ENCODE measurements at regions not wholly inside any gene's neighbourhood (a gene's known extent, or its start where the extent isn't known, plus 50 kb on each side); places are given as distances from the start of the nearest gene placed in this dataset.
A peak's percentile ranks its signal among the peaks of the same experiment; 100 is the strongest.
"Not testable (repeated sequence)": the region's sequence is repeated elsewhere in the genome, so short reads cannot be mapped to it uniquely, and the experiment has no call there.

GRCh38 chr12:83870921-83871599 is 1041.5 kb downstream of the SLC6A15 start:
- DNase-seq = not testable (repeated sequence)

- no peak for DNase-seq
These were observed 1046.1 kb downstream of the SLC6A15 start for GRCh38 chr12:83866477-83866876.

- no peak for DNase-seq
These were observed 1047.2 kb downstream of the SLC6A15 start for GRCh38 chr12:83865431-83865830.

- no peak for DNase-seq
These were observed 1048.5 kb downstream of the SLC6A15 start for GRCh38 chr12:83864054-83864453.

GRCh38 chr12:83859021-83859420 is 1053.6 kb downstream of the SLC6A15 start:
- DNase-seq = no peak

- no peak for DNase-seq
These were observed 1055.8 kb downstream of the SLC6A15 start for GRCh38 chr12:83856803-83857202.

- DNase-seq = no peak
These were observed 1062.1 kb downstream of the SLC6A15 start for GRCh38 chr12:83850531-83850930.

GRCh38 chr12:83848702-83849101 is 1063.9 kb downstream of the SLC6A15 start:
- no peak for DNase-seq

GRCh38 chr12:83843541-83843940 is 1069.1 kb downstream of the SLC6A15 start:
- DNase-seq = no peak

- no peak for DNase-seq
These were observed 1071.0 kb downstream of the SLC6A15 start for GRCh38 chr12:83841620-83842019.

- DNase-seq = no peak
These were observed 1084.7 kb downstream of the SLC6A15 start for GRCh38 chr12:83827860-83828259.

- DNase-seq = no peak
These were observed 1085.4 kb downstream of the SLC6A15 start for GRCh38 chr12:83827193-83827592.

- DNase-seq = no peak
These were observed 1086.5 kb downstream of the SLC6A15 start for GRCh38 chr12:83826112-83826511.

GRCh38 chr12:83823386-83824045 is 1089.1 kb downstream of the SLC6A15 start:
- DNase-seq = peak in 1 of 2 donors; percentile 2

- DNase-seq = no peak
These were observed 1090.6 kb downstream of the SLC6A15 start for GRCh38 chr12:83821967-83822366.

GRCh38 chr12:83818881-83819280 is 1093.7 kb downstream of the SLC6A15 start:
- DNase-seq = no peak

- no peak for DNase-seq
These were observed 1094.9 kb downstream of the SLC6A15 start for GRCh38 chr12:83817730-83818129.

- DNase-seq = no peak
These were observed 1104.0 kb downstream of the SLC6A15 start for GRCh38 chr12:83808591-83808990.

GRCh38 chr12:83807871-83808270 is 1104.7 kb downstream of the SLC6A15 start:
- no peak for DNase-seq

- no peak for DNase-seq
These were observed 1106.7 kb downstream of the SLC6A15 start for GRCh38 chr12:83805873-83806272.

GRCh38 chr12:83805156-83805772 is 1107.3 kb downstream of the SLC6A15 start:
- DNase-seq = no peak

GRCh38 chr12:83801972-83802371 is 1110.6 kb downstream of the SLC6A15 start:
- no peak for DNase-seq

GRCh38 chr12:83800022-83800421 is 1112.6 kb downstream of the SLC6A15 start:
- DNase-seq = no peak

GRCh38 chr12:83796531-83796930 is 1109.8 kb downstream of the TMTC2 start:
- DNase-seq = no peak

All from activated CD4-positive, alpha-beta T cell treated with anti-CD3 and anti-CD28 coated beads for 4 hours (primary cell).